ENCODE measurements at regions not wholly inside any gene's neighbourhood (a gene's known extent, or its start where the extent isn't known, plus 50 kb on each side); places are given as distances from the start of the nearest gene placed in this dataset.

GRCh38 chr13:22130254-22130653, 459.4 kb downstream of the FGF9 start:
- H3K4me3 ChIP-seq (ENCODE audit: insufficient read depth, low read depth, low read length): no peak overlapping the region
- H3K4me1 Mint-ChIP-seq (ENCODE audit: low read depth, unreplicated experiment): no peaks in the 10 kb centered on the region
- no peak for DNase-seq (ENCODE audit: low read depth)
- no peak overlapping the region for H2AFZ ChIP-seq (ENCODE audit: low read depth, low read length)
- no peak overlapping the region for H3K4me2 ChIP-seq (ENCODE audit: low read length)
- no peaks in the 10 kb centered on the region for H3K36me3 Mint-ChIP-seq (ENCODE audit: low read depth, unreplicated experiment)
- H3K27me3 Mint-ChIP-seq (ENCODE audit: low read depth, unreplicated experiment): no peaks in the 10 kb centered on the region
- no peak overlapping the region for H3K9ac ChIP-seq (ENCODE audit: low read length)
- no peaks in the 10 kb centered on the region for H3K36me3 ChIP-seq (ENCODE audit: insufficient read depth, low read length)
- no peaks in the 10 kb centered on the region for H3K9me3 ChIP-seq (ENCODE audit: insufficient read depth, low read depth, low read length)
- no peaks in the 10 kb centered on the region for H3K4me1 ChIP-seq (ENCODE audit: insufficient read depth, low read length)
- no peaks in the 10 kb centered on the region for H4K20me1 ChIP-seq (ENCODE audit: insufficient read depth, low read length)
- no peak overlapping the region for H3K4me3 Mint-ChIP-seq (ENCODE audit: unreplicated experiment)
- no peak overlapping the region for H3K27ac ChIP-seq (ENCODE audit: low read depth, low read length)
- FAIRE-seq: no peak
- H3K79me2 ChIP-seq (ENCODE audit: insufficient read depth, low read length): no peaks in the 10 kb centered on the region
- no peaks in the 10 kb centered on the region for H3K9me3 Mint-ChIP-seq (ENCODE audit: unreplicated experiment)
- no peak overlapping the region for H3K27ac Mint-ChIP-seq (ENCODE audit: unreplicated experiment)
- no peaks in the 10 kb centered on the region for H3K27me3 ChIP-seq (ENCODE audit: insufficient read depth, low read length)
- no peak for TF ChIP-seq EZH2 (IDR thresholded peaks at IDR 0.05; ENCODE audit: insufficient read depth, low read length)
- TF ChIP-seq CTCF (IDR thresholded peaks at IDR 0.05; ENCODE audit: insufficient read depth, low read depth, low read length): no peak

DNA sequence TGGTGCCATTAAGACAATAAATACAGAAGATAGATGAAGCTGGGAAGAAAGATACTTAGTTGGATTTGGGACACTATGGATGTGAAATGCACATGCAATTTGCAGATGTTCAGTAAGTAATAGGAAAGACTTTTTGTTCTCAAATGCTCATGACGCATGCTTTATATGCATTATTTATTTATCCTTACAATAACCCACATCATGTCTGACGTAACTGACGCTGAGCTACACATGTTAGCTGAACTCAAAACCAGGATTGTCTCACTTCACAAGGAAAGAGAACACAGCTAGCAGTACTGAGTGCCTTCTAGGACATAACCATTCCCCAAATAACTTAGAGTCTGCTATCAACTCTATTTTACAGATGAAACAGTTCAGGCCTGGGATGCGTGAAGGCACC, 463.4 kb downstream of the FGF9 start:
- no peaks in the 10 kb centered on the region for H4K20me1 ChIP-seq (ENCODE audit: insufficient read depth, low read length)
- no peak overlapping the region for H2AFZ ChIP-seq (ENCODE audit: low read depth, low read length)
- no peak for DNase-seq (ENCODE audit: low read depth)
- no peak overlapping the region for H3K4me2 ChIP-seq (ENCODE audit: low read length)
- H3K4me3 Mint-ChIP-seq (ENCODE audit: unreplicated experiment): no peak overlapping the region
- H3K4me3 ChIP-seq (ENCODE audit: insufficient read depth, low read depth, low read length): no peak overlapping the region
- H3K36me3 Mint-ChIP-seq (ENCODE audit: low read depth, unreplicated experiment): no peaks in the 10 kb centered on the region
- no peak overlapping the region for H3K9ac ChIP-seq (ENCODE audit: low read length)
- no peak for FAIRE-seq
- H3K27ac ChIP-seq (ENCODE audit: low read depth, low read length): no peak overlapping the region
- no peaks in the 10 kb centered on the region for H3K9me3 ChIP-seq (ENCODE audit: insufficient read depth, low read depth, low read length)
- no peaks in the 10 kb centered on the region for H3K79me2 ChIP-seq (ENCODE audit: insufficient read depth, low read length)
- H3K27ac Mint-ChIP-seq (ENCODE audit: unreplicated experiment): no peak overlapping the region
- H3K4me1 Mint-ChIP-seq (ENCODE audit: low read depth, unreplicated experiment): no peaks in the 10 kb centered on the region
- peaks cover 2% of the 10 kb centered on the region for H3K27me3 Mint-ChIP-seq (ENCODE audit: low read depth, unreplicated experiment)
- H3K27me3 ChIP-seq (ENCODE audit: insufficient read depth, low read length): no peaks in the 10 kb centered on the region
- H3K36me3 ChIP-seq (ENCODE audit: insufficient read depth, low read length): no peaks in the 10 kb centered on the region
- H3K4me1 ChIP-seq (ENCODE audit: insufficient read depth, low read length): no peaks in the 10 kb centered on the region
- H3K9me3 Mint-ChIP-seq (ENCODE audit: unreplicated experiment): no peaks in the 10 kb centered on the region
- TF ChIP-seq EZH2 (IDR thresholded peaks at IDR 0.05; ENCODE audit: insufficient read depth, low read length) (no peak), CTCF (IDR thresholded peaks at IDR 0.05; ENCODE audit: insufficient read depth, low read depth, low read length) (no peak)

- no peak for DNase-seq (ENCODE audit: low read depth)
- H3K4me1 Mint-ChIP-seq (ENCODE audit: low read depth, unreplicated experiment): no peaks in the 10 kb centered on the region
- H3K4me2 ChIP-seq (ENCODE audit: low read length): no peak overlapping the region
- no peak for TF ChIP-seq EZH2 (IDR thresholded peaks at IDR 0.05; ENCODE audit: insufficient read depth, low read length)
- H3K36me3 Mint-ChIP-seq (ENCODE audit: low read depth, unreplicated experiment): no peaks in the 10 kb centered on the region
- H3K4me3 Mint-ChIP-seq (ENCODE audit: unreplicated experiment): no peak overlapping the region
- no peaks in the 10 kb centered on the region for H3K27me3 ChIP-seq (ENCODE audit: insufficient read depth, low read length)
- H3K27me3 Mint-ChIP-seq (ENCODE audit: low read depth, unreplicated experiment): peaks cover 2% of the 10 kb centered on the region
- H3K9ac ChIP-seq (ENCODE audit: low read length): no peak overlapping the region
- no peaks in the 10 kb centered on the region for H4K20me1 ChIP-seq (ENCODE audit: insufficient read depth, low read length)
- no peak overlapping the region for H2AFZ ChIP-seq (ENCODE audit: low read depth, low read length)
- H3K27ac Mint-ChIP-seq (ENCODE audit: unreplicated experiment): no peak overlapping the region
- no peaks in the 10 kb centered on the region for H3K36me3 ChIP-seq (ENCODE audit: insufficient read depth, low read length)
- H3K27ac ChIP-seq (ENCODE audit: low read depth, low read length): no peak overlapping the region
- H3K4me1 ChIP-seq (ENCODE audit: insufficient read depth, low read length): no peaks in the 10 kb centered on the region
- H3K4me3 ChIP-seq (ENCODE audit: insufficient read depth, low read depth, low read length): no peak overlapping the region
- no peaks in the 10 kb centered on the region for H3K79me2 ChIP-seq (ENCODE audit: insufficient read depth, low read length)
- no peak for FAIRE-seq
- H3K9me3 ChIP-seq (ENCODE audit: insufficient read depth, low read depth, low read length): no peaks in the 10 kb centered on the region
- no peaks in the 10 kb centered on the region for H3K9me3 Mint-ChIP-seq (ENCODE audit: unreplicated experiment)
Measured at GRCh38 chr13:22135446-22135845, 464.6 kb downstream of the FGF9 start.
